T-cell (primary cell): ENCODE measurements at regions not wholly inside any gene's neighbourhood (a gene's known extent, or its start where the extent isn't known, plus 50 kb on each side); places are given as distances from the start of the nearest gene placed in this dataset.

Source experiments
- ATAC-seq, 4 experiments: fragments of 200-7000 bp in 3 of 4; fragments of 150-1000 bp in 1 of 4; cut with Tn5 transposase; replicated peaks in 1 of 4; 1 replicate in 3 of 4; 2 replicates in 1 of 4; pipeline ENCODE4 v1.10.0; 2021; ENCODE audit warnings: moderate library complexity in 3 of 4, mild to moderate bottlenecking in 2 of 4, moderate number of reproducible peaks in 1 of 4
- CTCF ChIA-PET, 2 donors: fragments of 300-600 bp; sonication (Branson Sonifier 250); formaldehyde crosslinking; loops; one replicate each; lab custom pipeline; 2022; ENCODE audit warnings: antibody characterized with exemption in 2 of 2; lab: Charles Lee
- POLR2A ChIA-PET, 2 donors: fragments of 300-600 bp; sonication (Branson Sonifier 250); formaldehyde crosslinking; loops; one replicate each; lab custom pipeline; 2022; ENCODE audit warnings: antibody characterized with exemption in 2 of 2; lab: Charles Lee
- DNase-seq, 35 experiments: peaks; one replicate each; pipeline versions ENCODE4 v3.0.0 to v3.0.0-alpha.2; 2013 to 2023
- H3K27ac ChIP-seq: one replicate; pipeline ENCODE4 v1.5.1; 2013; ENCODE audit warnings: low read length
- H3K27me3 ChIP-seq, 2 experiments: replicated peaks in 1 of 2; 1 replicate in 1 of 2; 2 replicates in 1 of 2; pipeline versions ENCODE4 v1.6.1 to v1.7.0; 2013; ENCODE audit warnings: low read length in 1 of 2, mixed read lengths in 1 of 2; ENCODE audit not compliant: control insufficient read depth in 2 of 2, insufficient read depth in 2 of 2; ENCODE audit errors: extremely low read depth in 1 of 2
- H3K36me3 ChIP-seq, 2 donors: 1 replicate in 1 of 2; 2 replicates in 1 of 2; pipeline versions ENCODE4 v1.6.1 to v1.7.0; 2013; ENCODE audit warnings: low read length in 1 of 2; ENCODE audit not compliant: control insufficient read depth in 2 of 2, insufficient read depth in 1 of 2; ENCODE audit errors: extremely low read depth in 1 of 2
- H3K4me1 ChIP-seq, 2 experiments: 1 replicate in 1 of 2; 2 replicates in 1 of 2; pipeline versions ENCODE4 v1.6.1 to v1.7.0; 2013; ENCODE audit warnings: low read length in 2 of 2, mixed read lengths in 1 of 2; ENCODE audit not compliant: insufficient read depth in 2 of 2, control insufficient read depth in 1 of 2; ENCODE audit errors: extremely low read depth in 1 of 2
- H3K4me3 ChIP-seq, 2 donors: 1 replicate in 1 of 2; 2 replicates in 1 of 2; pipeline versions ENCODE4 v1.5.1 to v1.7.0; 2013; ENCODE audit warnings: mild to moderate bottlenecking in 2 of 2, low read length in 1 of 2, moderate library complexity in 1 of 2; ENCODE audit not compliant: control insufficient read depth in 1 of 2; ENCODE audit errors: extremely low read depth in 1 of 2
- H3K9me3 ChIP-seq: 2 replicates; pipeline ENCODE4 v1.7.0; 2013
- H3K27ac Mint-ChIP-seq, 2 donors: one replicate each; pipeline ENCODE4 v1.8.0; 2020 to 2021; ENCODE audit warnings: mild to moderate bottlenecking in 2 of 2, mixed read lengths in 2 of 2
- H3K27me3 Mint-ChIP-seq, 2 donors: one replicate each; pipeline ENCODE4 v1.8.0; 2021 to 2022; ENCODE audit warnings: mixed read lengths in 2 of 2
- H3K36me3 Mint-ChIP-seq: one replicate; pipeline ENCODE4 v1.8.0; 2021; ENCODE audit warnings: mixed read lengths
- H3K4me1 Mint-ChIP-seq, 3 donors: one replicate each; pipeline ENCODE4 v1.8.0; 2020 to 2022; ENCODE audit warnings: mixed read lengths in 3 of 3, mild to moderate bottlenecking in 1 of 3
- H3K4me3 Mint-ChIP-seq, 3 donors: one replicate each; pipeline ENCODE4 v1.8.0; 2020 to 2022; ENCODE audit warnings: mild to moderate bottlenecking in 3 of 3, mixed read lengths in 3 of 3, moderate library complexity in 3 of 3
- H3K9me3 Mint-ChIP-seq, 3 donors: one replicate each; pipeline ENCODE4 v1.8.0; 2020 to 2022; ENCODE audit warnings: mixed read lengths in 3 of 3
- WGBS: methylation state at CpG from one replicate; pipeline ENCODE4 v1.1.5; 2013; ENCODE audit warnings: missing lambda C conversion rate; ENCODE audit not compliant: insufficient coverage; 5-methylcytosine and 5-hydroxymethylcytosine counted together

- H3K27ac Mint-ChIP-seq: no peak overlapping the region
- Histone ChIP-seq H3K9me3 (no peaks in the 10 kb centered on the region), H3K4me1 (no peaks in the 10 kb centered on the region), H3K27ac (no peak overlapping the region), H3K36me3 (no peaks in the 10 kb centered on the region), H3K4me3 (no peak overlapping the region), H3K27me3 (peaks cover 0 to 8% of the 10 kb centered on the region in 2 experiments)
- ATAC-seq (no peak), DNase-seq (no peak)
- POLR2A ChIA-PET: no interaction called here
- no peaks in the 10 kb centered on the region for H3K36me3 Mint-ChIP-seq
- WGBS: 70% methylated on average over 1 of the region's 3 CpGs
- CTCF ChIA-PET: no interaction called here
- H3K9me3 Mint-ChIP-seq: peaks cover 3 to 6% (median 5%) of the 10 kb centered on the region in 3 donors
- H3K4me1 Mint-ChIP-seq: no peaks in the 10 kb centered on the region
- H3K4me3 Mint-ChIP-seq: no peak overlapping the region
- H3K27me3 Mint-ChIP-seq: peaks cover 6 to 14% of the 10 kb centered on the region in 2 donors
Observed at GRCh38 chr5:35357973-35358372, 127.7 kb upstream of the PRLR start.

GRCh38 chr5:35356725-35357124 lies 126.4 kb upstream of the PRLR start:
- peaks cover 15 to 18% (median 16%) of the 10 kb centered on the region in 3 donors for H3K9me3 Mint-ChIP-seq
- Histone ChIP-seq H3K27ac (no peak overlapping the region), H3K4me3 (no peak overlapping the region), H3K36me3 (no peaks in the 10 kb centered on the region), H3K4me1 (no peaks in the 10 kb centered on the region), H3K27me3 (peaks cover 0 to 8% of the 10 kb centered on the region in 2 experiments), H3K9me3 (no peaks in the 10 kb centered on the region)
- H3K4me1 Mint-ChIP-seq: no peaks in the 10 kb centered on the region
- peaks cover 3 to 10% of the 10 kb centered on the region in 2 donors for H3K27me3 Mint-ChIP-seq
- ChIA-PET POLR2A (no interaction called here), CTCF (no interaction called here)
- no peaks in the 10 kb centered on the region for H3K36me3 Mint-ChIP-seq
- H3K27ac Mint-ChIP-seq: no peak overlapping the region
- DNase-seq (no peak), ATAC-seq (no peak)
- WGBS: 100% methylated on average over 1 of the region's 4 CpGs
- no peak overlapping the region for H3K4me3 Mint-ChIP-seq

GRCh38 chr5:35354751-35355150 lies 124.5 kb upstream of the PRLR start:
- no peaks in the 10 kb centered on the region for H3K36me3 ChIP-seq
- WGBS: 61% methylated on average over 2 of the region's 3 CpGs
- DNase-seq (no peak), ATAC-seq (no peak)
- H3K9me3 Mint-ChIP-seq: peaks cover 20 to 28% (median 26%) of the 10 kb centered on the region in 3 donors
- no peaks in the 10 kb centered on the region for H3K4me1 ChIP-seq
- H3K27me3 Mint-ChIP-seq: peaks cover 4 to 5% of the 10 kb centered on the region in 2 donors
- no peak overlapping the region for H3K27ac ChIP-seq
- ChIA-PET CTCF (no interaction called here), POLR2A (no interaction called here)
- no peaks in the 10 kb centered on the region for H3K36me3 Mint-ChIP-seq
- peaks cover 0 to 8% of the 10 kb centered on the region in 2 experiments for H3K27me3 ChIP-seq
- no peak overlapping the region for H3K27ac Mint-ChIP-seq
- no peaks in the 10 kb centered on the region for H3K9me3 ChIP-seq
- H3K4me1 Mint-ChIP-seq: no peaks in the 10 kb centered on the region
- H3K4me3 Mint-ChIP-seq: no peak overlapping the region
- no peak overlapping the region for H3K4me3 ChIP-seq

GRCh38 chr5:35345222-35345621 lies 114.9 kb upstream of the PRLR start:
- Histone ChIP-seq H3K27me3 (peaks cover 0 to 2% of the 10 kb centered on the region in 2 experiments), H3K27ac (no peak overlapping the region), H3K36me3 (no peaks in the 10 kb centered on the region), H3K9me3 (no peaks in the 10 kb centered on the region), H3K4me1 (no peaks in the 10 kb centered on the region), H3K4me3 (no peak overlapping the region)
- H3K4me3 Mint-ChIP-seq: no peak overlapping the region
- H3K9me3 Mint-ChIP-seq: peaks cover 5 to 13% (median 7%) of the 10 kb centered on the region in 3 donors
- 57% methylated on average over 1 of the region's 1 CpG for WGBS
- H3K27me3 Mint-ChIP-seq: no peaks in the 10 kb centered on the region
- no peak overlapping the region for H3K27ac Mint-ChIP-seq
- DNase-seq (no peak), ATAC-seq (no peak)
- H3K36me3 Mint-ChIP-seq: no peaks in the 10 kb centered on the region
- ChIA-PET CTCF (no interaction called here), POLR2A (no interaction called here)
- H3K4me1 Mint-ChIP-seq: no peaks in the 10 kb centered on the region

GRCh38 chr5:35342664-35343063 lies 112.4 kb upstream of the PRLR start:
- Mint-ChIP-seq H3K4me3 (no peak overlapping the region), H3K36me3 (no peaks in the 10 kb centered on the region), H3K27me3 (peaks cover 0 to 3% of the 10 kb centered on the region in 2 donors), H3K27ac (no peak overlapping the region), H3K4me1 (no peaks in the 10 kb centered on the region), H3K9me3 (peaks cover 3 to 10% (median 3%) of the 10 kb centered on the region in 3 donors)
- Histone ChIP-seq H3K9me3 (no peaks in the 10 kb centered on the region), H3K27me3 (peaks cover 0 to 3% of the 10 kb centered on the region in 2 experiments), H3K4me1 (no peaks in the 10 kb centered on the region), H3K4me3 (no peak overlapping the region), H3K36me3 (no peaks in the 10 kb centered on the region), H3K27ac (no peak overlapping the region)
- DNase-seq (no peak), ATAC-seq (no peak)
- CTCF ChIA-PET: no interaction called here
- POLR2A ChIA-PET: no interaction called here

- Histone ChIP-seq H3K27ac (no peak overlapping the region), H3K36me3 (no peaks in the 10 kb centered on the region), H3K4me1 (no peaks in the 10 kb centered on the region), H3K27me3 (peaks cover 0 to 3% of the 10 kb centered on the region in 2 experiments), H3K4me3 (no peak overlapping the region), H3K9me3 (no peaks in the 10 kb centered on the region)
- peaks cover 3 to 6% (median 3%) of the 10 kb centered on the region in 3 donors for H3K9me3 Mint-ChIP-seq
- no peaks in the 10 kb centered on the region for H3K4me1 Mint-ChIP-seq
- CTCF ChIA-PET: no interaction called here
- H3K36me3 Mint-ChIP-seq: no peaks in the 10 kb centered on the region
- no peak for DNase-seq
- WGBS: no CpG with 5 or more reads among the region's 1 CpG
- H3K27me3 Mint-ChIP-seq: peaks cover 0 to 5% of the 10 kb centered on the region in 2 donors
- POLR2A ChIA-PET: no interaction called here
- no peak for ATAC-seq
- no peak overlapping the region for H3K4me3 Mint-ChIP-seq
- H3K27ac Mint-ChIP-seq: no peak overlapping the region
Observed at GRCh38 chr5:35341189-35341588, 110.9 kb upstream of the PRLR start.

GRCh38 chr5:35339616-35340100 lies 109.4 kb upstream of the PRLR start:
- Histone ChIP-seq H3K36me3 (no peaks in the 10 kb centered on the region), H3K27me3 (peaks cover 0 to 3% of the 10 kb centered on the region in 2 experiments), H3K9me3 (no peaks in the 10 kb centered on the region), H3K4me3 (no peak overlapping the region), H3K4me1 (no peaks in the 10 kb centered on the region), H3K27ac (no peak overlapping the region)
- no peak overlapping the region for H3K4me3 Mint-ChIP-seq
- ATAC-seq: no peak
- WGBS: no CpG with 5 or more reads among the region's 1 CpG
- no peak overlapping the region for H3K27ac Mint-ChIP-seq
- H3K36me3 Mint-ChIP-seq: no peaks in the 10 kb centered on the region
- H3K9me3 Mint-ChIP-seq: peaks cover 3 to 6% (median 3%) of the 10 kb centered on the region in 3 donors
- H3K4me1 Mint-ChIP-seq: no peaks in the 10 kb centered on the region
- DNase-seq: no peak
- ChIA-PET CTCF (no interaction called here), POLR2A (interaction anchor here in 1 of 2 donors (0.6 kb wide), 1 partner anchor 530 kb away, joined by 3 read pairs; no protein-coding TSS in a partner anchor)
- peaks cover 0 to 5% of the 10 kb centered on the region in 2 donors for H3K27me3 Mint-ChIP-seq
